Skeletal muscle satellite cell (primary cell): ENCODE measurements at regions not wholly inside any gene's neighbourhood (a gene's known extent, or its start where the extent isn't known, plus 50 kb on each side); places are given as distances from the start of the nearest gene placed in this dataset.

Experiments used
- H3K27me3 ChIP-seq: 2 replicates; pipeline ENCODE4 v1.7.0; 2013; ENCODE audit warnings: low read length; ENCODE audit not compliant: control insufficient read depth, insufficient read depth
- H3K36me3 ChIP-seq: 2 replicates; pipeline ENCODE4 v1.7.0; 2013; ENCODE audit warnings: mild to moderate bottlenecking, control low read depth, low read length; ENCODE audit not compliant: insufficient read depth
- H3K4me1 ChIP-seq: 2 replicates; pipeline ENCODE4 v1.7.0; 2013; ENCODE audit warnings: low read length; ENCODE audit not compliant: control insufficient read depth, insufficient read depth
- H3K4me2 ChIP-seq: 2 replicates; pipeline ENCODE4 v1.7.0; 2013; ENCODE audit warnings: mild to moderate bottlenecking, low read length
- H3K4me3 ChIP-seq: 2 replicates; pipeline ENCODE4 v1.7.0; 2013; ENCODE audit warnings: low read length
- H3K9ac ChIP-seq: 2 replicates; pipeline ENCODE4 v1.7.0; 2013; ENCODE audit warnings: mild to moderate bottlenecking, low read depth, low read length, moderate library complexity
- H3K9me3 ChIP-seq: replicated peaks from 2 replicates; pipeline ENCODE4 v1.7.0; 2013; ENCODE audit warnings: mild to moderate bottlenecking, control low read depth, low read length

DNA sequence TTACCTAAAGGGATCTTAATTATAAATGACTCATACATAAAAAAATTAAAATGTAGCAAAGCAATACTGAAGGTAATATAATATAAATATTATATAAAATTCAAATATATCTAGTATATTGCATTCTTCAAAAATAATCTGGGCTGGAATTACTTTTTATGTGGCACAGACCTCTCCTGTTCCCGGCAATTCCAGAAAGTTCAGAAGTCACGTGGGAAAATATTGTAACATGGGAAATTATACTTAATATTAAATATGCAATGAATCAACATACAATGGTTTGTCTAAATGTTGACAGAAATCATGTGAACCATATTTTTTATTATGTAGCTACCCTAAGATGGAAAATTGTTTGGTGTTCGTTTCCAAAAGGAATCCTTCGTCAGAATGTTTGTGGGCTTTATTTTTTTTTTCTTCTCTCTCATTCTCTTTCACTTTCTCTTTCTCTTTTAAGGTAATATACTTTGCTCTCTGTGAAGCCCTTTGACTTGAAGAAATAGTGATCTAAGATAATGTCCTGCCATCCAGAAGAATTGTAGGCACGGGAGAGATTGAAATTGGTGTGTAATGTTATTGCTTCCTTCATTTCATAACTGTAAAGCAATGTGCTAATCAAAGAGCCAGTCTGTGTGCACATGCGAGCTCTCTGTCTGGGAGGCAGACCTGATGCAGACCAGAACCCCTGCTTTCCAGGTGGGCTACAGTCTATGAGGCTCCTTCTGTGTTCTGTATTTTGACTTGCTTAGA, 559.4 kb downstream of the NR2F2 start:
- H3K4me3 ChIP-seq, result peak overlapping the region; percentile 53
- peak overlapping the region; percentile 26 for H3K9ac ChIP-seq
- H3K36me3 ChIP-seq, result no peaks in the 10 kb centered on the region
- peak overlapping the region; percentile 75 for H3K4me2 ChIP-seq
- H3K4me1 ChIP-seq, result no peaks in the 10 kb centered on the region
- no peaks in the 10 kb centered on the region for H3K27me3 ChIP-seq
- H3K9me3 ChIP-seq, result no peaks in the 10 kb centered on the region

DNA sequence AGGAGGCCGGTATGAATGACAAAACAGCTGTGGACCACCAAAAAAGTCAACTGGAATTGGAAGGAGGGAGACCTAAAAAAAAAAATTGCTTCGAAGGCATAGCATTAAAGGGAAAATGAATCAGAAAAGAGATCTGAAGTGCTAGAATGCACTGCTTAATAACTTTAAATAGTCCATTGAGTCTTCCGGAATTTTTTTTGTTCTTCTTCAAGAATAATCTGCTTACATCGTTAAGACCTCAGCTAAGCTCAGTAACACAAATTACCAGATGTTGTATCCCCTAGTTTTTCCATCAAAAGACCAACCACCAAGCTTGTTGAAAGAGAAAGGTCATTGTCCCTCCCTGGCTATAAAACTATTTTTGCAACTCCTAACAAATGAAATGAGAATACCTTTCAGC, 560.5 kb downstream of the NR2F2 start:
- Histone ChIP-seq H3K9ac (no peak overlapping the region), H3K4me1 (no peaks in the 10 kb centered on the region), H3K4me2 (peak overlapping the region; percentile 75), H3K4me3 (no peak overlapping the region), H3K36me3 (no peaks in the 10 kb centered on the region), H3K9me3 (no peaks in the 10 kb centered on the region), H3K27me3 (no peaks in the 10 kb centered on the region)

DNA sequence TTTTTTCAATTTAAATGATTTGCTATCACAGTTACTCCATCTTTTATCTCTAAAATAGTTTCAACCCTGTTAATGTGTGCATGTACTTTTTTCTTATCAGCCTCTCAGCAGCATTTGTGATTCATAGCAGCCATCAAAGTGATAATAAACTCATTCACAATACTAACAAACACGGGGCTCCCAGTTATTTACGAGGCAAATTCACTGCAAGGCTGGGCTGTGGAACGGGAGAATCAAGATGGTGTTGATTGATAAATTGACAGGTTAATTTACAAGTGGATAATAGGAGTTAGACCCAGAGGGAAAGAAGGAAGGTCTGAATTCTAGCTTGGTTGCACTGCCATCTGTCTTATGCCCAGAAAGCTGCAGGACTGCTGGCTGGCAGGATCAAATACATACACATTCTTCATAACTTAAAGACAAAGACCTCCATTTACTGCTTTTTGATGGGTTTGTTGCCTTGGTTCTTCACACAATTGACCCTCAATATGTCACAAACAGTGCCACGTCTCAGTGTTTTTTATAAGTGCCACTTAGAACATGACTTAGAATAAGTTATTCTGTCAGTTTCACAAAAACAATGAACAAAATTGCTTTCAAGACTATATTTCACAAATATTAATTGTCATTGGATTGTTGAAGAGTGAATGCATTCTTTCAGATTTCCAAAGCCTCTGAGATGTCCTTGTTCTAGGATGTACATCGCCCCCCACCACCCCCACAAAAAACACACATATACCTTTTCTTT, 562.8 kb downstream of the NR2F2 start:
- no peaks in the 10 kb centered on the region for H3K27me3 ChIP-seq
- H3K4me1 ChIP-seq, result no peaks in the 10 kb centered on the region
- no peaks in the 10 kb centered on the region for H3K36me3 ChIP-seq
- H3K4me2 ChIP-seq, result no peak overlapping the region
- no peak overlapping the region for H3K9ac ChIP-seq
- H3K4me3 ChIP-seq, result no peak overlapping the region
- no peaks in the 10 kb centered on the region for H3K9me3 ChIP-seq

GRCh38 chr15:96894659-96895058, 564.2 kb downstream of the NR2F2 start:
- no peaks in the 10 kb centered on the region for H3K9me3 ChIP-seq
- H3K27me3 ChIP-seq, result no peaks in the 10 kb centered on the region
- H3K4me3 ChIP-seq, result no peak overlapping the region
- H3K4me2 ChIP-seq, result no peak overlapping the region
- no peaks in the 10 kb centered on the region for H3K4me1 ChIP-seq
- no peak overlapping the region for H3K9ac ChIP-seq
- H3K36me3 ChIP-seq, result no peaks in the 10 kb centered on the region

- no peak overlapping the region for H3K4me3 ChIP-seq
- H3K27me3 ChIP-seq, result no peaks in the 10 kb centered on the region
- no peaks in the 10 kb centered on the region for H3K9me3 ChIP-seq
- H3K4me1 ChIP-seq, result no peaks in the 10 kb centered on the region
- H3K4me2 ChIP-seq, result no peak overlapping the region
- H3K36me3 ChIP-seq, result no peaks in the 10 kb centered on the region
- no peak overlapping the region for H3K9ac ChIP-seq
These were observed 566.3 kb downstream of the NR2F2 start for GRCh38 chr15:96896766-96897165.

GRCh38 chr15:96914081-96914480, 583.6 kb downstream of the NR2F2 start:
- H3K27me3 ChIP-seq, result no peaks in the 10 kb centered on the region
- no peak overlapping the region for H3K9ac ChIP-seq
- H3K36me3 ChIP-seq, result no peaks in the 10 kb centered on the region
- H3K4me3 ChIP-seq, result no peak overlapping the region
- no peak overlapping the region for H3K4me2 ChIP-seq
- H3K4me1 ChIP-seq, result no peaks in the 10 kb centered on the region
- peaks cover 4% of the 10 kb centered on the region for H3K9me3 ChIP-seq

DNA sequence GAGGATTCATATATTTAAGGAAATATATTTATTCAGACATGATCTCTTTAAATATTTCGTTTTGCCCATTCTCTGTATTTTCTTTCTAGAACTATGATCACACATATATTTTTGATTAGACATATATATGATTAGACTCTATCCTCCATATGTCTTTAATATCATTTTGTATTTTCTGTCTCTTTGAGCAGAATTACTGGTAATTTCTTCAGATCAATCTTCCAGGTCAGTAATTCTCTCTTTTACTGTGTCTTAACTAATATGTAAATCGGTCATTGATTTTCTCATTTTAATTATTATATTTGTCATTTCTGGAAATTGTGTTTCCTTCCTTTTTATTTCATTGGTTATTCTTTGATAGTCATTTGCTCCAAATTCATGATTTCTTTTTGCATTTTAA, 586.2 kb downstream of the NR2F2 start:
- no peaks in the 10 kb centered on the region for H3K36me3 ChIP-seq
- no peaks in the 10 kb centered on the region for H3K4me1 ChIP-seq
- H3K9me3 ChIP-seq, result peaks cover 4% of the 10 kb centered on the region
- no peak overlapping the region for H3K4me3 ChIP-seq
- H3K27me3 ChIP-seq, result no peaks in the 10 kb centered on the region
- H3K9ac ChIP-seq, result no peak overlapping the region
- H3K4me2 ChIP-seq, result no peak overlapping the region

DNA sequence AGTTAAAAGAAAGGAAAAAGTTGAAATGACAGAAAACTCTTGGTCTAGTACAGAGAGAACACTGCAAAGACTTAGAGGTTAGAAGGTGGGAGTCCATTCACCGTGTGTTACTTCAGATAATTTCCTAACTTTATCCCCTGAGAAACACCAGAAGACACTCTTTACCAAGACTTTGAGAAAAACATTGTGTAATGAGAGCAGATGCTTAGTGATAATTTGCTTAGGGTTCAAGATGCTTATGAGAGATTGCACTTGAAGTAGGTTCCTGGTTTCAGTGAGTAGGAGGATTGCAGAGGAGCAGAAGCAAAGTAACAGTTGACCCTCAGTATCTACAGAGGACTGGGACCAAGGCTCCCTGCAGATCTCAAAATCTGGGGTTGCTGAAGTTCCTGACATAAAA, 594.1 kb downstream of the NR2F2 start:
- H3K36me3 ChIP-seq, result no peaks in the 10 kb centered on the region
- no peak overlapping the region for H3K9ac ChIP-seq
- no peaks in the 10 kb centered on the region for H3K27me3 ChIP-seq
- no peaks in the 10 kb centered on the region for H3K9me3 ChIP-seq
- no peak overlapping the region for H3K4me2 ChIP-seq
- H3K4me1 ChIP-seq, result no peaks in the 10 kb centered on the region
- no peak overlapping the region for H3K4me3 ChIP-seq

- Histone ChIP-seq H3K27me3 (peaks cover 17% of the 10 kb centered on the region), H3K4me3 (peak overlapping the region; percentile 51), H3K9ac (no peak overlapping the region), H3K4me1 (no peaks in the 10 kb centered on the region), H3K9me3 (no peaks in the 10 kb centered on the region), H3K36me3 (no peaks in the 10 kb centered on the region), H3K4me2 (peak overlapping the region; percentile 59)
These were observed 617.1 kb downstream of the NR2F2 start for GRCh38 chr15:96947296-96948229.

GRCh38 chr15:96948981-96949380, 618.5 kb downstream of the NR2F2 start:
- Histone ChIP-seq H3K4me1 (no peaks in the 10 kb centered on the region), H3K27me3 (peaks cover 17% of the 10 kb centered on the region), H3K4me2 (no peak overlapping the region), H3K36me3 (no peaks in the 10 kb centered on the region), H3K9ac (no peak overlapping the region), H3K9me3 (no peaks in the 10 kb centered on the region), H3K4me3 (no peak overlapping the region)

DNA sequence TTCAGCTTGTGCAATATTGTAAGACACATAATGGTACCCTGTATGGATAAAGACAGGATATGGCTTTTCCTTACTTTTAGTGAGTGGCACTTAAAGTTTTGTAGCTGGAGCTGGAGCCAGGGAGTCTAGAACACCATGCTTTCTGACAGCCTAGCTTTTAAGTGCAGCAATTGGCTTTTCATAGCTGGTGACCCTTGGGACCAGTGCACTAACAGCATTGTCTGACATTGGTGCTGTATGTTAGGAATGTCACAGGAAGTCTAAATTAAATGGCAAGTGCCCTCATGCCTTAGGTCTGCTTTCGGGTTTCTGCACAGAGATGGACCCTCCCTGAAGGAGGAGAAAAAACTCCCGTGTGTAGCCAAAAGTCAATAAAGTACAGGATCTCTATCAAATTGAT, 628.2 kb downstream of the NR2F2 start:
- no peaks in the 10 kb centered on the region for H3K27me3 ChIP-seq

More for the DNA sequence above, 628.2 kb downstream of the NR2F2 start:
- H3K36me3 ChIP-seq, result no peaks in the 10 kb centered on the region
- no peaks in the 10 kb centered on the region for H3K4me1 ChIP-seq
- no peak overlapping the region for H3K9ac ChIP-seq
- no peak overlapping the region for H3K4me2 ChIP-seq
- no peak overlapping the region for H3K4me3 ChIP-seq
- peaks cover 5% of the 10 kb centered on the region for H3K9me3 ChIP-seq
